ENCODE measurements at regions not wholly inside any gene's neighbourhood (a gene's known extent, or its start where the extent isn't known, plus 50 kb on each side); places are given as distances from the start of the nearest gene placed in this dataset.
"Not testable (repeated sequence)": the region's sequence is repeated elsewhere in the genome, so short reads cannot be mapped to it uniquely, and the experiment has no call there.

- H3K9me3 ChIP-seq = peaks cover 9% of the 10 kb centered on the region; the same call in 1 of the 2 replicates
- H3K36me3 ChIP-seq = no peaks in the 10 kb centered on the region
- peaks cover 8% of the 10 kb centered on the region for H3K4me1 ChIP-seq
- TF ChIP-seq Cebpa-rat (IDR thresholded peaks at IDR 0.05) = no peak
- H3K9ac ChIP-seq = no peak overlapping the region
- no peak overlapping the region for H3K27ac ChIP-seq
- no peak overlapping the region for H3K4me2 ChIP-seq
- no peaks in the 10 kb centered on the region for H4K20me1 ChIP-seq
- H3K27me3 ChIP-seq = no peaks in the 10 kb centered on the region
- H3K4me3 ChIP-seq = no peak overlapping the region
These were observed 121.2 kb upstream of the IRX2 start for GRCh38 chr5:2872676-2873075.

- H3K27me3 ChIP-seq = no peaks in the 10 kb centered on the region
- H3K9ac ChIP-seq = no peak overlapping the region
- TF ChIP-seq Cebpa-rat (IDR thresholded peaks at IDR 0.05) = no peak
These were observed 119.8 kb upstream of the IRX2 start for GRCh38 chr5:2871282-2871681.

GRCh38 chr5:2869471-2869870 lies 118.0 kb upstream of the IRX2 start:
- Histone ChIP-seq H3K27me3 (no peaks in the 10 kb centered on the region), H3K4me2 (no peak overlapping the region), H3K36me3 (no peaks in the 10 kb centered on the region), H3K27ac (no peak overlapping the region), H3K4me1 (no peaks in the 10 kb centered on the region), H3K9ac (no peak overlapping the region), H4K20me1 (no peaks in the 10 kb centered on the region), H3K9me3 (0 out of 2 replicates have a peak, but pooled peaks cover 3% of the 10 kb centered on the region), H3K4me3 (no peak overlapping the region)
- no peak for TF ChIP-seq Cebpa-rat (IDR thresholded peaks at IDR 0.05)

More at GRCh38 chr5:2871282-2871681, 119.8 kb upstream of the IRX2 start:
- Histone ChIP-seq H4K20me1 (no peaks in the 10 kb centered on the region), H3K27ac (no peak overlapping the region), H3K4me3 (no peak overlapping the region), H3K4me2 (no peak overlapping the region), H3K9me3 (peaks cover 3% of the 10 kb centered on the region; the same call in 1 of the 2 replicates), H3K36me3 (no peaks in the 10 kb centered on the region), H3K4me1 (peaks cover 6% of the 10 kb centered on the region)

GRCh38 chr5:2867373-2867933 lies 116.0 kb upstream of the IRX2 start:
- TF ChIP-seq Cebpa-rat (IDR thresholded peaks at IDR 0.05) = no peak
- no peak overlapping the region for H3K4me2 ChIP-seq
- H3K4me3 ChIP-seq = no peak overlapping the region
- H3K27ac ChIP-seq = no peak overlapping the region
- no peaks in the 10 kb centered on the region for H3K36me3 ChIP-seq
- no peaks in the 10 kb centered on the region for H3K9me3 ChIP-seq
- H4K20me1 ChIP-seq = no peaks in the 10 kb centered on the region
- H3K27me3 ChIP-seq = no peaks in the 10 kb centered on the region
- H3K9ac ChIP-seq = no peak overlapping the region
- 0 out of 2 replicates have a peak, but pooled peaks cover under 1% of the 10 kb centered on the region for H3K4me1 ChIP-seq

- Histone ChIP-seq H3K4me1 (peaks cover 7% of the 10 kb centered on the region), H3K4me2 (no peak overlapping the region), H3K36me3 (no peaks in the 10 kb centered on the region), H4K20me1 (no peaks in the 10 kb centered on the region), H3K27me3 (no peaks in the 10 kb centered on the region), H3K4me3 (no peak overlapping the region), H3K9ac (no peak overlapping the region), H3K27ac (no peak overlapping the region), H3K9me3 (no peaks in the 10 kb centered on the region)
- TF ChIP-seq Cebpa-rat (IDR thresholded peaks at IDR 0.05) = no peak
These were observed 115.3 kb upstream of the IRX2 start for GRCh38 chr5:2866662-2867372.

- H3K4me3 ChIP-seq = no peak overlapping the region
- H4K20me1 ChIP-seq = no peaks in the 10 kb centered on the region
- no peak overlapping the region for H3K27ac ChIP-seq
- H3K4me1 ChIP-seq = peaks cover 16% of the 10 kb centered on the region
- no peak overlapping the region for H3K4me2 ChIP-seq
- no peaks in the 10 kb centered on the region for H3K36me3 ChIP-seq
- TF ChIP-seq Cebpa-rat (IDR thresholded peaks at IDR 0.05) = no peak
- no peaks in the 10 kb centered on the region for H3K9me3 ChIP-seq
- H3K27me3 ChIP-seq = no peaks in the 10 kb centered on the region
- H3K9ac ChIP-seq = no peak overlapping the region
These were observed 114.4 kb upstream of the IRX2 start for GRCh38 chr5:2865856-2866255.

GRCh38 chr5:2864515-2865105 lies 113.1 kb upstream of the IRX2 start:
- H3K27ac ChIP-seq = no peak overlapping the region
- no peaks in the 10 kb centered on the region for H3K9me3 ChIP-seq
- no peak for TF ChIP-seq Cebpa-rat (IDR thresholded peaks at IDR 0.05)
- H3K27me3 ChIP-seq = no peaks in the 10 kb centered on the region
- peaks cover 18% of the 10 kb centered on the region for H3K4me1 ChIP-seq
- no peaks in the 10 kb centered on the region for H4K20me1 ChIP-seq
- no peak overlapping the region for H3K9ac ChIP-seq
- H3K36me3 ChIP-seq = no peaks in the 10 kb centered on the region
- H3K4me2 ChIP-seq = no peak overlapping the region
- H3K4me3 ChIP-seq = no peak overlapping the region

GRCh38 chr5:2863675-2864433 lies 112.4 kb upstream of the IRX2 start:
- no peaks in the 10 kb centered on the region for H3K27me3 ChIP-seq
- H3K9ac ChIP-seq = no peak overlapping the region
- H4K20me1 ChIP-seq = no peaks in the 10 kb centered on the region
- no peaks in the 10 kb centered on the region for H3K36me3 ChIP-seq
- no peak overlapping the region for H3K4me3 ChIP-seq
- no peak overlapping the region for H3K27ac ChIP-seq
- no peaks in the 10 kb centered on the region for H3K9me3 ChIP-seq
- peaks cover 23% of the 10 kb centered on the region for H3K4me1 ChIP-seq
- no peak for TF ChIP-seq Cebpa-rat (IDR thresholded peaks at IDR 0.05)
- H3K4me2 ChIP-seq = no peak overlapping the region

- Histone ChIP-seq H3K27me3 (no peaks in the 10 kb centered on the region), H3K27ac (no peak overlapping the region), H3K4me2 (no peak overlapping the region), H3K4me3 (no peak overlapping the region), H3K9ac (no peak overlapping the region), H3K36me3 (no peaks in the 10 kb centered on the region), H3K9me3 (no peaks in the 10 kb centered on the region), H4K20me1 (no peaks in the 10 kb centered on the region), H3K4me1 (peaks cover 23% of the 10 kb centered on the region)
- TF ChIP-seq Cebpa-rat (IDR thresholded peaks at IDR 0.05) = no peak
These were observed 111.7 kb upstream of the IRX2 start for GRCh38 chr5:2863133-2863532.

- H3K9ac ChIP-seq, H4K20me1 ChIP-seq, H3K27ac ChIP-seq, H3K27me3 ChIP-seq, H3K36me3 ChIP-seq, H3K4me3 ChIP-seq, H3K9me3 ChIP-seq: not testable (repeated sequence)
- Histone ChIP-seq H3K4me1 (peaks cover 23% of the 10 kb centered on the region), H3K4me2 (peak overlapping the region; percentile 61)
These were observed 110.7 kb upstream of the IRX2 start for GRCh38 chr5:2862176-2862575.

Measured in BLaER1 (cell line).